Activated T-cell treated with anti-CD3 and anti-CD28 coated beads for 1 hour (primary cell): ENCODE measurements at regions not wholly inside any gene's neighbourhood (a gene's known extent, or its start where the extent isn't known, plus 50 kb on each side); places are given as distances from the start of the nearest gene placed in this dataset.
"Not testable (repeated sequence)": the region's sequence is repeated elsewhere in the genome, so short reads cannot be mapped to it uniquely, and the experiment has no call there.

Source experiments
- DNase-seq: peaks from one replicate; pipeline ENCODE4 v3.0.0-alpha.2; 2020; ENCODE audit warnings: low read depth

DNA sequence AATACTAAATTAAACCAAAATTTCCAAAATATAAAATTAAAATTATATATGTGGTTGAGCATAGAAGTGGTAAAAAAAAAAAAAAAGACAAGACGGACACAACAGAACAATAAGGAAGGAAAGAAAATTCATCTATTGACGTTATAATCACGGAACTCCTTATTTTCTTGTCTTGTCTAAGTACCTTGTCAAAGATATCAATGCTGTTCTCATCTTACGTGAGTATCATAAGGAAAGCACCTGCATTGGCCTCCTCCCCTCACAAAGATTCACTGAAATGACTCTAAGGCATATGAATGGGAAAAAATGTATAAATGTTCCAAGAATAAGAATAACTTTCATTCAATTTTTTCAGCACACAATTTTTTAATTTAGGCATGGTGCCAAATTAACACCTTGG, 135.4 kb downstream of the PPP1R3A start:
- no peak for DNase-seq

DNA sequence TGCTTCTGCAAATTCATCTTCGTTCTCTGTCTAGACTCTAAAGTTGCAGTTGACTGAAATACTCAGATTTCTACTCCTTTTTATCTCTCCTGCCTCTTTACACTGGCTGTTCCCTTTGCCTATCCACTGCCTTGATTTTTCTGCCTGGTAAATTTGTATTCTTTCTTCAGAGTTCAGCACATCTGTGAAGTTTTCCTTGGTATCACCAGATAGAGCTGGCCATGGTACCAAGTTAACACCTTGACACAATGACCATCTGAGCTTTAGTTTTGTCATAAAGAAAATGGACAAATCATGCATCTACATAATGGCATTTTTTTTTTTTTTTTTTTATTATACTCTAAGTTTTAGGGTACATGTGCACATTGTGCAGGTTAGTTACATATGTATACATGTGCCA, 143.0 kb downstream of the PPP1R3A start:
- DNase-seq, result no peak

DNA sequence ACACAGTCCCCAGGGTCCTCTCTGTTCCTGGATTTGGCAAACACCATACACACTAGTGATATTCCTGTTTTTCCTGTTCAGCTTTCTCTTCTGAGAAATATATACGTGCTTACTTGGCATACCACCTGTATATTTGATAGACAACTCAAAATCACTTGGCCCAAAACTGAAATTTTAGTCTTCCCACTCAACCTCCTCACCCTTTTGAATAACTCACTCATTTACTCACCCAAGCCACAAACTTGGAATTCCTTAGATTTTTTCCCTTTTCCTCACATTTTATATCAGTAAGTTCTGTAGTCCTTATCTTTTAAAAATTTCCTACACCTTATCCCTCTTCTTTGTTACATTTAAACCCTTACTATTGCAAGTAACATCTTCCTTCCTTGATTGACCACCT, 143.4 kb downstream of the PPP1R3A start:
- no peak for DNase-seq

DNA sequence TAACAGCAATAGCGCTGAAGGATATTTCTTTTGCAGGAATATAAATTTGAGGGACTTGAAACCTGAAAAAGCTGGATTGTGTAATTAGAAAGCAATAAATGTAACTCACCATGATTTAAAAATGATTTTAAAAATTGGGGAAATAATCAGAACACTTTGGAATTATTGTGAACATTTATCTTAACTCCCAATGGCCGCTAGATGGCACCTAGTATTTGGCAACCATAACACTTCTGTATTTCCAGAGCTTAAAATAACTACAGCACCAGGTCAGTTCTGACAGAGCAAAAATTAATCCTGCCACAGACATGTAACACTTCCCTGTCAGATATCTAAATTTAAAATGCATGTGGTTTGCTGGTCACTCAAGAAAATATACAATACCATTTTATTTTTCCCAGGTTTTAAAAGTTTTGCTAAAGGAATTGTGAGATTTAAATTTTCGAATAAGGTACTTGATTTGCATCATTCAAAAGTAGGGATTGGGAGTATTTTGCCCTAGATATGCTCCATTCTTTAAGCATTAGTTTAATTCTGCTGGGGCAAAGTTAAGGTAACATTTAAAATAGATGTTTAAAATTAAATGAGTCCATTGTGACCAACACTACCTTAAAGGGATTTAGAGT, 144.5 kb downstream of the PPP1R3A start:
- DNase-seq, result no peak

DNA sequence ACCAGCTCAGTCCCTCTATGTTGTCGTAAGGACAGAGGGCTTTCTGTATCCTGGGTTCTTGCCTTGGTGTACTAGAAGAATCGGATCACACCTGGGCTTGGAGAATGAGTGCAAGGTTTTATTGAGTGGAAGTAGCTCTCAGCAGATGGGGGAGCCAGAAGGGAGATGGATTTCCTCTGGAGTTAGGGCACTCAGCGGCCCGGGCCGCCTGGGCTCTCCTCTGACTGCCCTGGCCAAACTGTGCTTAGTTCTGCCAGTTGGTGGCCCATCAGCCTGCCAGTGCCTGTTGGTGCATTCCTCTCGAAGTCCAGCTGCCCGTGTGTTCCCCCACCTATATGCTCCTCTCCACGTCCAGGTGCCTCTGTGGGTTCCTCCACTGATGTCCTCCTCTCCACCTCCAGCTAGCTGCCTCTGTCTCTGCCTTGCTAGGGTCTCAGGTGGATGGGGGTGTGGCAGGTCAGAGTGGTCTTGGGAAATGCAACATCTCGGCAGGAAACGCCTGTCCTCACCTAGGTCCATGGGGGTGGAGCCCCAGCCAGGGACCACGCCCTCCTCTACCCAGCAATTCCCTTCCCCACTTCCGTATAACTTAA, 148.6 kb downstream of the PPP1R3A start:
- no peak for DNase-seq

DNA sequence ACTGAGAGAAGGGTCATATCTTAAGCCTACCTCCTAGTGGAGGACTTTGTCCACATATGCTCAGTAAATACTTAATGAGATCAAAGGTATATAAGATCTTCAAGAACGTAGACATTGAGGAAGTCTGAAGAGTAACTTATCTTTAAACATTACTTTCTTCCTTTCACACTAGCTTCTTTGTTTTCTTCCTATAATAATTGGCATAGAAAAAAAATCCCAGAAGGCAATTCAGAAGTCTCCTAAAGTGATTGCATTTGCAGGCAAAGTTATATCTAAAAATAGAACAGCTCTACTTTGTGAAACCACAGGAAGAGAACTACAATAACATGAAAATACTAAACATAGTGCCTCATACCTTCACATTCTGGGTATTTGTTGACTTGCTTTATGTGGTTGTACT, 150.4 kb downstream of the PPP1R3A start:
- no peak for DNase-seq

DNA sequence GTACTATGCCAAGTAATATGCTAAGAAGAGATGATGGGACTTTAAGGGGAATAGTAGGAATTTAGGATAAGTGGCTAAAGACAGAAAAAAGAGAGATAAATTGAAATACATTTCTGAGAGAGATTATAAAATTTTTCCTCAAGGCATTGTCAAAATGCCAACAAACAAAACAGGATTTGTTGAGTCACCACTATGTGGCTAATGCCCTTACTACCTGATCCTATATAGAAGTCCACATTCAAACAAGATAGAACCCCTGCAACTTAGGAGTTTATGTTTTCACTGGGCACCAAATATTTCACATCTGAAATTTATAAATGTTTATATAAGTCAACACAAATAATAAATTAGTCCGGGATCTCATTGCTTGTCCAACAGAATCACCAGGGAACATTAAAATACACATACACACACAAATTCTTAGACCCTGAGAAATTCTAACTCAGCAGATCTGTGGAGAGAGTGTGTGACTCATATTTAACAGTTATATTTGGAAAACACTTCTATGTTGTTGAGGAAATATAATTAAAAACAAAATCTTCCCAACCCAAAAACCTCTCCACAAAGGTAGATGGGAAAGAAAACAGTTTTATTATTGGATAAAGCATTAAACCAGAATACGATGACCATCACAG, 154.3 kb downstream of the PPP1R3A start:
- DNase-seq, result no peak

DNA sequence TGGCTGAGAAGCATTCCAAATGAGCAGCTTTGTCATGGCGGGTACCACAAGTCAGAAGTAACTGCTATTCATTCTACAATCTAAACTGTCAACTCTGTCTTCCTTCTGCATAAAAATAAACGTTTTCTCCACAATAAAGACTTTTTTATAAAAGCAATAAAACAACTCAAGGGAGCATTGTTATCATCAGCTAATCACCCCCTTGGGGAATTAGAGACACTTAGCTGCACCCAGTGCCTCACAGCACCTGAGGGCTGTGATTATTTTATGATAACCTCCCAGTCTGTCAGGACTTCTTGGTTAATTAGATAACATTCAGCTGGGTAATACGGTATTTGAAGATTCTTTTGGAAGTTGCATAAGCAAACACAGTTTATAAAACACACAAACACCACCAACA, 155.6 kb downstream of the PPP1R3A start:
- no peak for DNase-seq

DNA sequence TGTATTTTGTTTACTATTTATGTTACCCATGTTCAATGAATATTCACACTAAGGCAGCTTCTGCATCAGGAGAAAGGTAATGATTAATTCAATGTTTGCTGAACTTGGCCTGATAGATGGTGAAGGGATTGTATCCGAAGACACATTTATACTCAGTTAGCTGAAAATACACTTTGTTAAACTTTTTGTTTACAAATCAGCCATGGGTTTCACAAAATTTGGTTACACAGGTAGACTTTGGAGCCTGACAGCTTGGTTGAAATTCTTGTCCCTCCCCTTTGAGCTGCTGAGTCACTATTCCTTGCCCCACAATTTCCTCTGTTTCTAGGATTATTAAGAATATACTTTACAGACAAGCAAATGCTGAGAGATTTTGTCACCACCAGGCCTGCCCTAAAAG, 162.6 kb downstream of the PPP1R3A start:
- no peak for DNase-seq

DNA sequence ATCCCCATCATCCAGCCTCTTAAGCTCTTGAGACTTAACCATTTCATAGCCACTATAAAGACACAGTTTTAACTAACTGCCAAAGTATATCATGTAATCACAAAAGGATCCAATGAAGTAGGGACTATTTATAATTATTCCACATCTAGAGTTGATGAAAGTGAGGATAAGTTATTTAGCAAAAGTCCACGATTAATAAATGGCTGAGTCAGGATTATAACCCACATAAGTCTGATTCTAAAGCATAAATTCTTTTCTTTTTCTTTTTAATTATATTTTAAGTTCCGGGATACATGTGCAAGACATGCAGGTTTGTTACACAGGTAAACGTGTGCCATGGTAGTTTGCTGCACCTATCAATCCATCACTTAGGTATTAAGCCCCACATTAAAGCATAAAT, 166.1 kb downstream of the PPP1R3A start:
- no peak for DNase-seq

DNA sequence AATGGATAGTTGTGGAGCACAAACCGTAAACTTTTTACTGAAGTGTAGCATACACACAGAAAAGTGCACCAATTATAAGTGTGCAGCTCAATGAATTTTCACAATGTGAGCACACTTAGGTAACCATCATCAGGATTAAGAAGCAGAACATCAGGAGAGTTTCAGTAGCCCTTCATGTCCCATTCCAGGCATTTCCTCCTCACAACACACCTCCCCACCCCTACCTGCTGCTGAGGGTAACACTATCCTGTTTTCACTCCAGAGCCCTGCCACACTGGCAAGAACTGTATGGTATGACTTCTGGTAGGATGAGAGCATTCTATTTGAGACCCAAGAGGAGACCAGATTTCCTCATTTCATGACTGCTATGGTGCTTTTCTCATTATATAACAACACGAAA, 166.5 kb downstream of the PPP1R3A start:
- DNase-seq, result no peak

DNA sequence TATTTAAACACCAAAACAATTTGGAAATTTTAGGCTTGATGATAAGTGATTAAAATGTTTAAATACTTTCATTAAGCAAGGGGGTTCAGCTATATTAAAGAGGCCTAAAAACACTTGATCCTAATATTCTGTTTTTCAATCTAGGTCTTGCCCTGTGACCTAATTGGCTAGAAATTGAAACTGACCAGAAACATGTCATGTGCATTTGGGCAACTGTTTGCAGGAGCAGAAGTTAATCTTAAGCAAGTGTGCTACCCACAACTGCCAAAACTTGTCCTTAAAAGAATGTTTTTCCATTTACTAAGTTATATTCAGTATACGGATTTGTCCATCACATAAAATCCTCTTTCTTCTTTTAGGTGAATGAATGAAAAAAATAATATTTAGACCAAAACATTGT, 167.3 kb downstream of the PPP1R3A start:
- no peak for DNase-seq

DNA sequence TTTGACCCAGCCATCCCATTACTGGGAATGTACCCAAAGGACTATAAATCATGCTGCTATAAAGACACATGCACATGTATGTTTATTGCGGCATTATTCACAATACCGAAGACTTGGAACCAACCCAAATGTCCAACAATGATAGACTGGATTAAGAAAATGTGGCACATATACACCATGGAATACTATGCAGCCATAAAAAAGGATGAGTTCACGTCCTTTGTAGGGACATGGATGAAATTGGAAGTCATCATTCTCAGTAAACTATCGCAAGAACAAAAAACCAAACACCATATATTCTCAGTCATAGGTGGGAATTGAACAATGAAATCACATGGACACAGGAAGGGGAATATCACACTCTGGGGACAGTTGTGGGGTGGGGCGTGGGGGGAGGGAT, 170.4 kb downstream of the PPP1R3A start:
- DNase-seq, result not testable (repeated sequence)

DNA sequence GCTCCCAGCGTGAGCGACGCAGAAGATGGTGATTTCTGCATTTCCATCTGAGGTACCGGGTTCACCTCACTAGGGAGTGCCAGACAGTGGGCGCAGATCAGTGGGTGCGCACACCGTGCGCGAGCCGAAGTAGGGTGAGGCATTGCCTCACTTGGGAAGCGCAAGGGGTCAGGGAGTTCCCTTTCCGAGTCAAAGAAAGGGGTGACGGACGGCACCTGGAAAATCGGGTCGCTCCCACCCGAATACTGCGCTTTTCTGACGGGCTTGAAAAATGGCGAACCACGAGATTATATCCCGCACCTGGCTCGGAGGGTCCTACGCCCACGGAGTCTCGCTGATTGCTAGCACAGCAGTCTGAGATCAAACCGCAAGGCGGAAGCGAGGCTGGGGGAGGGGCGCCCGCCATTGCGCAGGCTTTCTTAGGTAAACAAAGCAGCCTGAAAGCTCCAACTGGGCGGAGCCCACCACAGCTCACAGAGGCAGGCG, 175.8 kb downstream of the PPP1R3A start:
- DNase-seq, result not testable (repeated sequence)

DNA sequence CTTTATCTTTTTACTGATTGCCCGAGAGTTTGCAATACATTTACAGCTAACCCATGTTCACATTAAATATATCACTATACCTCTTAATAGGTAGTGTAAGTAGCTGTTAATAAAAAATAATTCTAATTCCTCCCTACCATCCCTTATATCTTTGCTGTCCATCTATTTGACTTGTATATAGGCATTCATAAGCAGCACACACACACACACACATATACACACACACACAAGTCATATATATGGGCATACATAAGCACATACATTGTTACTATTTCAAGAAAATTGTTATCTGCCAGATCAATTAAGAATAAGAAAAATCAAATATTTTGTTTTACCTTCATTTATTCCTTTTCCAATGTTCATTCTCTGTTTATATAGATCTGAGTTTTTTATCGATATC, 176.4 kb downstream of the PPP1R3A start:
- no peak for DNase-seq

DNA sequence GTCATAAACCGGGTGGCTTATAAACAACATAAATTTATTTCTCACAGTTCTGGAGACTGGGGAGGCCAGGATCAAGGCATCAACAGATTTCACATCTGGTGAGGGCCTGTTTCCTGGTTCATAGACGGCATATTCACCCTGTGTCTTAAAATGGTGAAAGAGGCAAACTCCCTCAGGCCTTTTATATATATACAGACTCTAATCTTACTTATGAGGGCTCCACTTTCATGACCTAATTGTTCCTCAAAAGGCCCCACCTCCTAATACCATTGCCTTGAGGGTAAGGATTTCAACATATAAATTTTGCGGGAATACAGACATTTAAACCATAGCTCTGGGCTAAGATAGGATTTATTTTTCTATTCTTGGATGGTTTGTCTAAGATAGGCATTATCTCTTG, 187.2 kb downstream of the PPP1R3A start:
- DNase-seq, result no peak

DNA sequence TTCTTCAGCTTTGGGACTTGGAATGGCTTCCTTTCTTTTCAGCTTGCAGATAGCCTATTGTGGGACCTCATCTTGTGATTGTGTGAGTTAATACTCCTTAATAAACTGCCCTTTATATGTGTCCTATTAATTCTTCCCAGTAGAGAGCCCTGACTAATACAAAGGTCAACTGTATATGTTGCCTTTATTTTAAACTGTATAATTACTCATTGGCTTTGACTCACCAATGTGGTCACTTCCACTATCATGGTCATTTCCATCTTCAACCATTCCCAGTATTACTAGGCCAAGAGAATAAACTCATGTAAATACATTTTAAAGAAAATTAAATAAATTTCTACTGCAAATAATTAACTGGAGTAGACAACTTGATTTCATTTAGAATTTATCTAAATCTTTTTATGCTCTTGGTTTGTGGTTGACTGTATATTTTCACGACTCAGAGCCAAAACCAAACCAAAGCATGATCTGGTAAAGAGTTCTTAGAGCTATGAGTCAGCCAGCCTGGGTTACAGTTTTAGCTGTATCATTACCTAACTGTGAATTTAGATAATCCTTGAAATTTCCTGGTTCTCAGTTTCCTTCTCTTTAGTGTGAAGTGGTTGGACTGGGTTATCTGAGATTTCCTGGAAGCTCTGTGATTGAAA, 188.4 kb downstream of the PPP1R3A start:
- no peak for DNase-seq

DNA sequence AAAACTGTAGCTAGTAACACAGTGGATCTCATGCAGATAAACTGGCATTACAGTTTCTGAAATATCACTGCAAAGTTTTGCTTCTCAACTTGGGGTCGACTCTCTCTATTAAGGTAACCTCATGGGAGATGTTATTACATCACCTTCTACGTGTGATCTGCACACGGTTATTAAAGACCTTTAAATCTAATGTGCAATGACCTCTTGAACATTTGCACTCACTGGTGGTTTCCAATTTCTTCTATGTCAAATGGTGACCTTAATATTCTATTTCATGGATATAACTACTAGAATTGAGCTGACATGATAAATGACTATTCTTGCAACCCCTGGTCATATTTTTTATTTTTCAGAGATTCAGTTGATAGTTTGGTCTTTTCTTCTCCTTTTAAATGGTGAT, 191.3 kb downstream of the PPP1R3A start:
- no peak for DNase-seq

DNA sequence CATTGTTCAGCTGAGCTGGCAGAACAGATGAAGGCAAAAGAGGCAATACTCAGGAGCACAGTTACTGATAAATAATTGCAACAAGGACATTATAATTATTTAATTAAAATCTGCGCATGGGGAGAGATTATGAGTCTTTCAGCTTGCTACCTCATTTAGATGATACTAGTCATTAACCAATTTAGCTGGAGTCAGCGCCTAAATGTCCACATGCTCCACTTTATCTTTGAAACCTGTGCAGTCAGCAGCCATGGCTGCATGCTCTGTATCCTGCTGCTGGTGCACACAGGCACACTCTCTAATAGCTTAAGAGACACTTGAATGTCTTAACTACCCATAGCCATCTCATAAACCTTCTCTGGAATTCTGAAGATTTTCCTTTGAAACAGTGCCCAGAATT, 196.8 kb downstream of the PPP1R3A start:
- DNase-seq, result no peak

DNA sequence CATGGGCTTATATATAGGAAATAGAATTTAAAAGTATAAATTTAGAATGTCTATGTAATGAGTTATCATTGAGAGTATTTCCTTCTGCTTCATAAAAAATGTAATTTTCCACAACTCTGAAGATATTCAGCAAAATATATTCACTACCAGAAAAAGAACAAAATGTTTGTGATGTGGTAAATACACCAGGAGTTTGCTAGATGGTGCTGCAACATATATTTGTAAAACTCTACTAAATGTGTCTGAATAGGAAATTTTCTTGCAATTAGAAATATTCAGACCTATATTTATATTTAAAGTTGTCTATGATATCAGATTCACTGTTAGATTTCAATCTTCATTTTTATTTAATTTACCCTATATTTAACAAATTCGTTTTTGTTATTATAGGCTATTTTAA, 201.1 kb downstream of the PPP1R3A start:
- no peak for DNase-seq

DNA sequence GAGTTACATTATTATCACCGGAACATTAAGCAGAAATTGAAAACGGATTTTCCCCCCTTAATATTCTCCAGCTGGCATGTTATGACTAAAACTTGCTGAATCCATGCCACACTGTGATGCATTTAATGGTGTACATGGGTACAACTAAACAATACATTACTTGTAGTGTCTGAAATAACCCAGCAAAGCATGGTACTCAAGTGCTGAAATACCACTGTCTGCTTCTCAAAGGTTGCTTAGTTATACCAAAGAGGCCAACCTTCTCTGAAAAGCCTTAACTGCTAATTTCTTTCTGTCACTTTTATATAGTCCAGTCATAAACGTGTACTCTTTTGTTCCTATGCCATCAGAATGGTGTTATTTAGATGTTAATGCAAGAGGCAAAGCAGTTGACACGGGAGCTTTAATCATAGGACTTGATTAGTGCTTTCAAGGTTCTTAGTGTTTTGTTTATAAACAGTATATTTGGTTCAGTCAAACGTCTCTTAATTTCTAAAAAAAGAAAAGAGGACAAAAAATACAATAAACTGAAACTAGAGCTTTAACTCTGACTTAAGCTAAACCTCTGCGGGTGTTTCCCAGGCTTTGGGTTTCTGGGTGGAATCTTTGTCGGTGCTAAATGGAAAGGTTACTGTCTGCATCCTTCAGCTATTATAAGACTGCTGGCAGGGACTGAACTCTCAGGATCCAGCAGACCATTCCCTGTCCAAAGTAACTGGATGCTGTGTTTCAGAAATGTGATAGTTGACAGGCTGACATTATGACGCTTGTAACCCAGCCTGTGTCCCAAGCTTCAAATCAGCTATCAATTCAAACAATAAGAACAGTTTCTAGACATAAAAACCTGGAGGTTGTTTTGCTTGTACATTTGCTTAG, 202.6 kb downstream of the PPP1R3A start:
- no peak for DNase-seq

DNA sequence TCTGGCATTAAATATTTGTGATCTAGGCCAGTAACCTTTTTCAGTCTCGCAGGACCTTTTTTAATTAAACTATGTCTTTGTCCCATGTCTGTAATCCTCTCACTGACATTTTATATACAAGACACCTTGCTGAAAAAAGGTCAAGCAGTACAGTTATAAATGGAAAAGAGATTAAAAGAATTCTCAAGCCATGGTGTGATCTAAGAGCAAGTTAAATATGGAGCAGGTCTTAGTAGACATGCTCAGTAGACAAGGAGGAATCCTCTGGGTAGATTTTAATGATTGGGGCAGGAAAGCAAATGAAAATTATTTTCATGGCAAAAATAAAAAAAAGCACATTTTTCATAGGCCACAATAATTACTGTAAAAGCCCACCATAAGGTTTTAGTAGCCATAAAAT, 203.5 kb downstream of the PPP1R3A start:
- DNase-seq, result no peak
